HG02852 (cell line): ENCODE measurements at regions not wholly inside any gene's neighbourhood (a gene's known extent, or its start where the extent isn't known, plus 50 kb on each side); places are given as distances from the start of the nearest gene placed in this dataset.

ENCODE experiments used
- ATAC-seq: cut with Tn5 transposase; IDR thresholded peaks from one replicate; pipeline ENCODE4 v1.9.1; 2021; ENCODE audit warnings: mild to moderate bottlenecking, moderate library complexity; ENCODE audit not compliant: unreplicated experiment

- no peak for ATAC-seq
These were observed 102.6 kb upstream of the GIMD1 start for GRCh38 chr4:106471151-106471550.

DNA sequence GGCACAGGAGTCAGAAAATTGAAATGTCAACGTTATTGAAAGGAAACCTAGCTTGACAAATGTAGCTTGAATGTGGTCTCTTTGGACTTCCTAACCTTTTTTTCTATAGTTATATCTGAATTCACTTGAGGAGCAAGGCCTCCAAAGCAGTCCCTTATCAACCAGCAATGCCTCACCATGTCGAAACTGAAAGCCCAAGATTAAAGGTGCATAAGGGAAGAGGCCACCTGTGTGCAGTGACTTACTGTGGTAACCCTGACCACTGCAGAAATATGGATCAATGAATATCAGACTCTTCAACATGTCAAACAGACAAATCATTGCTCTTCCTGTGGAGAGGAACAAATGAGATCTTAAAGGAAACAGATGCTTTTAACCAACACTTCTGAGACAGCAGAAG is 95.0 kb upstream of the GIMD1 start:
- ATAC-seq = no peak

DNA sequence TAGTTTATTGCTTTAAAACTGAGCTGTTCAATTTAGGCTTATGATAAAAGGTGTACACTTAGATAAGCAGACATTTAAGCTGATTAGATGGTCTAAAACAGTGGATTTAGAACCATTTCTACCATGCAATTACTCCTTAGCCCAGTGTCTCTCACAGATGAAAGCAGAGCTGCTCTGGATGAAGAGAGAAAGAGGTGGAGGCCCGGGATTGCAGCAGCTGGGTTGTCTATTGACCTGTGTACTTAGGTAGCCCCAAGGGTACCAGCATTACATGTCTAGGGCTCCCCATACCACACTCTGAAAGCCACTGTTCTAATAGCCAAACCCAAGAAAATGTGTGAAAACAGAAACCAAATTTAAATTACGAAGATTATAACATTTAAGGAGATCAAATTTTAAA is 86.0 kb upstream of the GIMD1 start:
- ATAC-seq = no peak

DNA sequence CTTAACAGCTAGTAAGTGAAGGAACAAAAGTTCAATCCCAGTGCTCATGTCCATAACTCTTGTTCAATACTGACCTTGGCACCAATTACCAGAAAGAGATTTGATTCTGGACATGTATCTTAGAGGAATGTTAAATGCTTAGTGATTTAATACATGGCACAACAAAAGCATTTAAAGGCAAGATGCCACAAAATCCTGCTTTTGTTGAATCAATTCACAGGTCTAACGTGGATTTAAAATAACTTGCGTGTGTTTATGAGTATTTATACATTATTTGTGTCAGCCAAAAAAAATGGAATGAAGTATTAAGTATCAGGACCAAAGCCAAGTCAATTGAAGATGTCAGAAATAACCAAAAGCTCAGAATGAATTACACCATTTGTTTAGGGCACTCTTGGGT is 85.4 kb upstream of the GIMD1 start:
- no peak for ATAC-seq

- no peak for ATAC-seq
These were observed 82.5 kb upstream of the GIMD1 start for GRCh38 chr4:106451091-106451490.

DNA sequence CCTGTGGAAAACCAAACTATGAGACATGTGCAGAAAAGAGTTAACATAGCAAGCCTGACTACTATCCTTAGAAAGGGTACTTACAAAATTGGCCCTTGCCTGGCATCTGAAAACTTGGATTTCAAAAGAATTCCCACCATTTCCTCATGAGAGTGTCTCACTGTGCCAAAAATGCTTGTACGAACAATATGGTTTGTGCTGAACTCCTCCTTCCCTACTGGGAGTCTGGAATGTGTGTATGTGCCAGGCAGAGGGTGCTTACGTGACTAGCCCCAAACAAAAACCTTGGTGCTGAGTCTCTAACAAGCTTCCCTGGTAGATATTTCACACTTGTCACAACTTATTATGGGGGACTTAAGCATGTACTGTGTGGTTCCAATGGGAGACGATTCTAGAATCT is 81.7 kb upstream of the GIMD1 start:
- ATAC-seq = no peak

GRCh38 chr4:106444557-106444956 is 76.0 kb upstream of the GIMD1 start:
- no peak for ATAC-seq

DNA sequence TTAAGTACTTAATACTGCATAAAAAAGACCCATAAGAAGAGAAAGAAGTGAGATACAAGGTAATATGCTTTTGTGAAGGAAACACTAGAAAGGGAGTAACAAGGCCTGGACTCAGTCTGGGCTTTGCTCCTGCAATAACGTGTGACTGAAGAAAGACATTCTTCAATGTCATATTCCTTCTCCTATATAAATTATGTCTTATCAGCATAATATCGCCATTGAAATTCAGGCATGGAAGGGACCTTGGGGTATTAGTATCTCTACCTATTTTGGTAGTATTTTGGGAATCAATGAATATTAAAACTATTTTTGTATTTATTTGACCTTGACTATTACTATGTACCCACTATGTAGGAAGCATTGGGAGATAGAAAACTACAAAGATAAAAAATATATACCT is 62.2 kb upstream of the GIMD1 start:
- no peak for ATAC-seq

DNA sequence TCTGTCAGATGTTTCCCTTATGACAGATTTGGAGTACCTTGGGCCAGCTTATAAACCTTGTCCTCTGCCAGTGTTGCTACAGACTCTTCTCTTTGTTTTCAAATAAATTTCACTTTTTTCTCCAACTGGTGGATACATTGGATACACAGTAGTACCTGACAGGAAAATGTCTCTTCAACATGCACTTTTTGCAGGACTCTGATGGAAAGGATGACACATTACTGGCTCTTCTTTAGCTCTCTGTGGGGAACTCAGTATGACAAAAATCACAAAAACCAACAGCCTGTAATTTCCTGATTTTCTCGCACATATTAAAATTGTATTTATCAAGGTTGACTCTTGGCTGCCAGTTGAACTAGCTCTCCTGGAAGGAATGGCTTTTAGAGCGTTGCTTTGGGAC is 61.3 kb upstream of the GIMD1 start:
- no peak for ATAC-seq

DNA sequence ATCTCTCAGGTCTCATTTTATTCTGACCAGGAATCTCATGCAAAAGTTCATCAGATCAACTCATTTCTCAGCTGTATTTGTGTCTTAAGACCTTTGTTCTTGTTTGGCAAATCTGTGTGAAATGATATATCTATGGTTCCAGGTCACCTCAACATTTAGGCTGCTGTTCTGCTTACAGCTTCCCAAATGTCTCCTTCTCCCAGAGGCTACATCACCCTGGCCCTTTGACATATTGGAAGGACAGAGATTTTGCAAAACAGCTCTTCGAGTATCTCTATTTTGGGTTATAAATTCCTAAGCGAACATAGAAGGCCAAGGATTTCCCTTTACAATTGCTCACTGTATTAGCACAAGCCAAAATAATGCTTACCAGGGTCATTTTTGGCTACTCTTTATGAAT is 57.5 kb upstream of the GIMD1 start:
- ATAC-seq = no peak

DNA sequence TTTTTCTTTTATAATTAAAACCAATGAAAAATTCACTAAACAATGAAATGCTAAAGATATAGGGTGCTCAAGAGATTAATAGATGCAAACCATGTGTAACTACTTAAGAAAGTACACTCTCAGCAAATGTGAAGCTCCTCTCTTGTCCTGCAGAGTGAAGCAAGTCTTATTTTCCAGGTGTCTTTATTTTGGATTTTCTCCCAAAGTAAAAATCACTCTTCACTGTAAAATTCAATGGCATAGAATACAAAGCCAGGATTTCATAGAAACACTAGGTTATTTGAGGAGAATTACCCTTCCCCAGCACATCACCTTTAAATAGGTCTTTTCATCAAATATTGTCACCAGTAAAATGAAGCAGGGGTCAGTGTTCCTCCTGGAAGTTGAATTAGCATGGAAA is 57.0 kb upstream of the GIMD1 start:
- ATAC-seq = no peak

DNA sequence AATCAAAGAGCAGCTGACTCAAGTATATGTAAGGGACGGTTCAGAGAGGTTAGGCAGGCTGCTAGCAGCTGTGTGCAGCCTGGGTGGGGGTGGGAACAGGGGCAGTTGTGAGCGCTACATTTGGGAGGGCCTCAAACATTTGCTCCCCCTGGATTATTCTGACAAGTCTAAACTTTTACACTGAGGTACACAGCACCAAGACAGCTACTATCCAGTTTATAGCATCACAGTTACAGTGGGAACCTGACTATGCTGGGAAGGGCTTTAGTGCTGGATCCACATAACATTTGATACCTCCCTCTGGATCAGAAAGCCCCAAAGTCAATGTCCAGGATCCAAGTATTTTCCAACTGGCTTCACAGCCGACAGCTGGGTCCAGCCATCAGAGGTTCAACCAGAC is 55.8 kb upstream of the GIMD1 start:
- no peak for ATAC-seq

DNA sequence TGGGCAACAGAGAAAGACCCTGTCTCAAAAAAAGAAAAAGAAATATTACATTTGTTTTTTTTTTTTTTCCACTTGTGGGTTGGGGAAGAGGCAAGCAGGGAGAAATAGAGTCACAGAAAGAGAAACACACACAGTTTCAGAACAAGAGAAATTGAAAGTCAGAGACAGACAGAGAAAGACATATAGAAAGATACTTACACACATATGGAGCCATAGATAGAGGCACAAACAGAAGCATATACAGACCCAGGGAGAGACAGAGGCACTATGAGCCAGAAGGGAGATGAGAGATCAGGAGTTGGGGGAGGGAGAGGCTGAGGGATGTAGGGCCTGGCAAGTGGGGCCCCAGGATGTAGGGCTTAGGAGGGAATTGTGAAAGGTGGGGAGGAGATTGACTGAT is 55.2 kb upstream of the GIMD1 start:
- no peak for ATAC-seq

DNA sequence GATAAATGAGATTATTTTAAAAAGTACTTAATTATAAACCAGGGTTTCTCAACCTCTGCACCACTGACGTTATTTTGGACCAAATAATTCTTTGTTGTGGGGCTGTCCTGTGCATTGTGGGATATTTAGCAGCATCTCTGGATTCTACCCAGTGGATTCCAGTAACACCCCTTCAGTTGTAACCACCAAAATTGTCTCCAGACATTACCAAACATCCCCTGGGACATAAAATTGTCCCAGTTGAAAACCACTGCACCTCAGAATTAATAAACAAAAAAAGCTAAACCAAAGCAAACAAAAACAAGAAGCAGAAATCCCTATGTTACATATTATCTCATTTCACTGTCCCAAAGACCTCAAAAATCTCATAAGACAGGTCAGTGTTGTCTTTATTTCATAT is 54.2 kb upstream of the GIMD1 start:
- ATAC-seq = no peak

DNA sequence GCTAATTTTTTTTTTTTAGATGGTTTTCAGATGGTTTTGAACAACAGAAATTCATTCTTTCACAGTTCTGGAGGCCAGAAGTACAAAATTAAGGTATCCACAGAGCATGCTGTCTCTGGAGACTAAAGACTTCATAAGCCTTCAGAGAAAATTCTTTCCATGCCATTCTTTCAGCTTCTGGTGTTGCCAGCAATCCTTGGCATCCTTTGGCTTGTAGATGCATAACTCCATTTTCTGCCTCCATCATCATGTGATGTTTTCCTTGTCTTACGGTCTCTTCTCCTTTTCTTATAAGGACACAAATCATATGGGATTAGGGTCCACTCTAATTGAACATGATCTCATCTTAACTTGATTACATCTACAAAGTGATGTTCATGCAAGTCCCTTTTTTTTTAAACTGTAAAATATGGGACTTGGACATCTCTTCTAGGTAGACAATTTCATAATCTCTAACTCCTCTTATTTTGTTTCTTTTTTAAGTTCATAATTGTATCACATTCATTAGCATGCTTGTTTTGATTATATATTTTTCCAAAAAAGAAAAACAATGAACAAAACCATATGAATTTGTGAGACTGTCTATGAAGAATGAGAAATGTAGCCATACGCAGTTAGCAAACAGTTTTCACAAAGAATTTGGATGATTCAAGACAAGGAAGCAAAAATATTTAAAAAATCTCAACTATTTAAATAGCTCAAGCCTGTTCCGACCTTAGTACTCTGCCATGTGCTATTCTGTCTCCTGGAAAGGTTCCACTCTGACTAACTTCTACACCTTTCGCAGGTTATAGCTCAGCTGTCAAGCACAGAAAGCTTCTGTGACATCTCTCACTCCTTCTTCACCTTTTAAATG is 53.1 kb upstream of the GIMD1 start:
- ATAC-seq = no peak

DNA sequence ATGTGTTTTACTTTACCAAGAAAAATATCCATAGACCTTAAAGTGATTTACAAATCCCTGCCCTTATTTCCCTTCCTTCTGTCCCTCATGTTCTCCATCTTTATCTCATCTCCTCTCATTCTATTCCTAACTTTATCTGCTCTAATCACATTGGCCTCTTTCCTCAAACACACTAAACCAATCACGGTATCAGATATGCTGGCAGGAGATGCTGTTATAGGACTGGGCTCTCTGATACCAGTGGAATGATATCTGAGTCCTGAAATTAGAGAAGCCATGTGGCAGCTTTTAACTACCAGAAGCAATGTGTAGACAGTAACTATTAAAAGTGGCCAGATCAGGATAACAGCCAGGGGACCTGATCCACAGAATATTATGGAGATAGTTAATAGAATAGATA is 49.9 kb upstream of the GIMD1 start:
- no peak for ATAC-seq
